ENCODE measurements at regions not wholly inside any gene's neighbourhood (a gene's known extent, or its start where the extent isn't known, plus 50 kb on each side); places are given as distances from the start of the nearest gene placed in this dataset.
A peak's percentile ranks its signal among the peaks of the same experiment; 100 is the strongest.

DNA sequence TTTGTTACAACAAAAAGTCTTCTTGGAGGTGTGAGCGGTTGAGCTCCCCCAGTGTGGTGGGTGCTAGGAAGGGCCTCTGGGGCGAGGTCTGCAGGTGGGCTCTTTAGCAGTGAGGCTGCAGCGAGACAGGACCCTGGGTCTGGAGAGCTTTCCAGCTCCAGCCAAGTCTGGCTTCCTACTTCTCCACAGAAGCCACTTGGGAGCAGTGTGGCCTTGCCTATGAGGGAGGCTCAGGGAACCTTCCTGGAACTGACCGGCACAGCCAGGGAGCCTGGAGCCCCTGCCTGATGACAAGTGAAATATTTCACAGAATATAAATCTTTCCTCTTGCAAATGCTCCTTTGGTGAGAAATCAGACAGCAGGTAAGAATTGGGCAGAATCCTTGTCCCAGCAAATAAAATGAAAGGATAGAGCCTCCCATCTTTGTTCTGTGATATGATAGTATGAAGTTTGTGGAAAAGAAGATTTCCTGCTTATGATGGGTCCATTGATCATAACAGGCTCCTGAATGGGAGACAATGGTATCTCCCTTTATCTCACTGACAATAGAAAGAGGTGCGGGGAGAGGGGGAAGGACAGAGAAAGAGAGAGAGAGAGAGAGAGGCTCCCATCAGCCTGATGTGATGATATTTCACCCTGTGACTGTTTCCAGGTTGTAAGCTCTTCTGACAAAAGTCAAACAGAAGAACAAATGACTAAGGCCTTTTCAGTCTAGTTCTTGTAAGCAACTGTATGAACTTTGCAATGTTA, 289.8 kb upstream of the SPRED2 start:
- Histone ChIP-seq H3K27ac (no peak overlapping the region), H3K4me1 (no peaks in the 10 kb centered on the region), H3K9me3 (peaks cover 0 to 7% of the 10 kb centered on the region in 2 donors), H3K36me3 (no peaks in the 10 kb centered on the region), H3K27me3 (no peaks in the 10 kb centered on the region), H3K4me3 (no peak overlapping the region)
- TF ChIP-seq, protein P1, sequence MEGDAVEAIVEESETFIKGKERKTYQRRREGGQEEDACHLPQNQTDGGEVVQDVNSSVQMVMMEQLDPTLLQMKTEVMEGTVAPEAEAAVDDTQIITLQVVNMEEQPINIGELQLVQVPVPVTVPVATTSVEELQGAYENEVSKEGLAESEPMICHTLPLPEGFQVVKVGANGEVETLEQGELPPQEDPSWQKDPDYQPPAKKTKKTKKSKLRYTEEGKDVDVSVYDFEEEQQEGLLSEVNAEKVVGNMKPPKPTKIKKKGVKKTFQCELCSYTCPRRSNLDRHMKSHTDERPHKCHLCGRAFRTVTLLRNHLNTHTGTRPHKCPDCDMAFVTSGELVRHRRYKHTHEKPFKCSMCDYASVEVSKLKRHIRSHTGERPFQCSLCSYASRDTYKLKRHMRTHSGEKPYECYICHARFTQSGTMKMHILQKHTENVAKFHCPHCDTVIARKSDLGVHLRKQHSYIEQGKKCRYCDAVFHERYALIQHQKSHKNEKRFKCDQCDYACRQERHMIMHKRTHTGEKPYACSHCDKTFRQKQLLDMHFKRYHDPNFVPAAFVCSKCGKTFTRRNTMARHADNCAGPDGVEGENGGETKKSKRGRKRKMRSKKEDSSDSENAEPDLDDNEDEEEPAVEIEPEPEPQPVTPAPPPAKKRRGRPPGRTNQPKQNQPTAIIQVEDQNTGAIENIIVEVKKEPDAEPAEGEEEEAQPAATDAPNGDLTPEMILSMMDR (IDR thresholded peaks at IDR 0.05) = peak in 1 of 2 donors; percentile 59
- no peak for DNase-seq (ENCODE audit: low spot score)

DNA sequence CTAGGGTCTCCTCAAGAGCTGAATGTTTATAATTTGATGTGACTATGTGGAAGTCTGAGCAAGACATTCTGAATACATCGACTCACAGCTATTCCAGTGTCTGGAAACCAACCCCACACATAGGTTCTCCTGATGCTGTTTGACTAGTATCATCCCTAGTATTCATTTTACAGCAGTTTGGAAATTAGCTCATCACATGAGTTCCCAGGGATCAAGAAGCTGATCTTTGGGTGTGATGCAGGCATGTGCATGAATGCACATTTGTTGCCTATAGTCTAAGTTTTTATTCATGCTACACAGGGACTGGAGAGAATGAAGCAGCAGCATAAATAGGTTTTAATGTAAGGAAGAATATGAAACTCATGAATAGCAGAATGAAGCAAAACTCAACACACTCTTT, 284.3 kb upstream of the SPRED2 start:
- no peaks in the 10 kb centered on the region for H3K27me3 ChIP-seq
- TF ChIP-seq, protein P1 (IDR thresholded peaks at IDR 0.05) = no peak
- H3K36me3 ChIP-seq = no peaks in the 10 kb centered on the region
- no peaks in the 10 kb centered on the region for H3K9me3 ChIP-seq
- H3K4me3 ChIP-seq = no peak overlapping the region
- H3K4me1 ChIP-seq = no peaks in the 10 kb centered on the region
- H3K27ac ChIP-seq = no peak overlapping the region
- DNase-seq (ENCODE audit: low spot score) = no peak

DNA sequence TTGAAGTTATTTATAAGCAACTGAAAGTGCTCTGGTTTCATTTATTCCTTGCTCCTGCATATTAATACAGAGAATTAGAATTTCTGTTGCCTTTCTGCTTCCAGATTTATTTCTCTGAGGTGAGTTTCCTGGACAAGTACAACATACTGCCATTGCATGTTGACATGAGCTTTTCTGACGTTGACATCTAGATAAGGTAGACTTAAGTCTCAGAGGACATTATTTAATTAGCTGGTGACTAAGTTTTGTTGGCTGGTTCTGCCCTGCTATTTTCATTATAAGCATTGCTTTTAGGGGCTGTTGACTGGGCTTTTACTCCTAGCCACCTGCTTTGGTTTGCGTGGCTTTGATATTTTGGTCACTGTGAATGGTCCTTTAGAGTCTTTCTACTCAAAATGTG, 282.9 kb upstream of the SPRED2 start:
- H3K36me3 ChIP-seq = no peaks in the 10 kb centered on the region
- no peaks in the 10 kb centered on the region for H3K27me3 ChIP-seq
- DNase-seq (ENCODE audit: low spot score) = no peak
- H3K4me1 ChIP-seq = no peaks in the 10 kb centered on the region
- H3K4me3 ChIP-seq = no peak overlapping the region
- no peak overlapping the region for H3K27ac ChIP-seq
- TF ChIP-seq, protein P1 (IDR thresholded peaks at IDR 0.05) = no peak
- H3K9me3 ChIP-seq = no peaks in the 10 kb centered on the region

DNA sequence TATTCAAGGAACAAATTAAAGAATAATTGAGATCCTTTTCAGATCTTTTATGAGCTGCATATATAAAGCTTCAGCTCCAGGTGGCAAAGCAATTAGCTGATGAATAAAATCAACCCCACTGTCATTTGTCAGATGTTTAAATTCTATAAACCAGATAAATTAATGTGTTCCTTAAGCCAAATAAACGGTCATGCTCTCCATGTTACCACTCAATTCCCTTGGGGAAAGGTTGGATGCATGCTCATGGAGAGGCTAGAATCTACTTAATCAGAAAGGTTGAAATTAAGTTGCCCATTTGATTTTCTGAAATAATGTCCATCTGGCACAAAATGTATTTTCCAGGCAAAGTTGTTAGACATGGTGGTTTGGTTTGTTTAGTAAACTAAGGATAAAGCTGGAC, 282.5 kb upstream of the SPRED2 start:
- Histone ChIP-seq H3K36me3 (no peaks in the 10 kb centered on the region), H3K27ac (no peak overlapping the region), H3K27me3 (no peaks in the 10 kb centered on the region), H3K9me3 (no peaks in the 10 kb centered on the region), H3K4me1 (no peaks in the 10 kb centered on the region), H3K4me3 (no peak overlapping the region)
- DNase-seq (ENCODE audit: low spot score) = no peak
- TF ChIP-seq, protein P1 (IDR thresholded peaks at IDR 0.05) = no peak

DNA sequence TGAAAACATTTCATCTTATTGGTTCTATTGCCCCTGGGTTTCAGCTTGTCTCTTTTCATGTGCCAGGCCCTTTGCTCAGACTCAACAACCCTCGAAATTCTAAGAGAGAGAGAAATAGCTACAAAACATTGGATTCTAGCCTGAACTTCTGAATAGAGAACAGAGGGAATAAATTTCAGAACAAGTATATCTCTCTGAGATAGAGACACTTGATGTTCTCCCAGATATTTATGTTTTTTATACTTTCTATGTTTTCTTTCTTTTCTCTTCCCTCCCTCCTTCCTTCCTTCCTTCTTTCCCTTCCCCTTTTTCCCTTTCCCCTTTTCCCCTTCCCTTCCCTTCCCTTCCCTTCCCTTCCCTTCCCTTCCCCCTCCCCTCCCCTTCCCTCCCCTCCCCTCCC, 279.5 kb upstream of the SPRED2 start:
- TF ChIP-seq, protein P1 (IDR thresholded peaks at IDR 0.05) = no peak
- H3K36me3 ChIP-seq = no peaks in the 10 kb centered on the region
- no peaks in the 10 kb centered on the region for H3K9me3 ChIP-seq
- no peaks in the 10 kb centered on the region for H3K27me3 ChIP-seq
- no peak overlapping the region for H3K4me3 ChIP-seq
- H3K27ac ChIP-seq = no peak overlapping the region
- DNase-seq (ENCODE audit: low spot score) = no peak
- H3K4me1 ChIP-seq = no peaks in the 10 kb centered on the region

DNA sequence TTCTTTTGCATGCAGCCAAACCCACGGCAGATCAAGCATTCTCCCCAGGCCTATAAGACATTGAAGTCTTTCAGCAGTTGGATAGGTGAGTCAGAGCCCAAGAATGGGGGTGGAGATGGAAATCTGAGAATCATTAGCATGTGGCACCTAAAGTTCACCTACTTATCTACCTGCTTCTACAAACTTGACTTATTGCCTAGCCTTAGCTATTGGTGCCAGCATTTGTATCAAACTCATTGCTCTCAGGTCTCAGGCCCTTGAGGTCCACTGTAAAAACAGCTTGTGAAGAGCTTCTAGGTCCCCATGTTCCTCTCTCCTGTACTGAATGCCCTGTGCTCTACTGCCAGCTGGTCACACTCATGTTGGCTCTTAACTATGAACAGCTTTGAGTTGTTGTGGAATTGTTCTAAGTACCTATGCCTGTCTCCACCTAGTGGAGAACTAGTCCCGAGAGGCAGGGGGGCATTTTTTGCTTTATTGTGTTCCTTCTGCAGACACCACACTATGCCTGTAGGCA, 278.4 kb upstream of the SPRED2 start:
- no peak overlapping the region for H3K27ac ChIP-seq
- H3K27me3 ChIP-seq = no peaks in the 10 kb centered on the region
- no peaks in the 10 kb centered on the region for H3K9me3 ChIP-seq
- no peaks in the 10 kb centered on the region for H3K4me1 ChIP-seq
- H3K36me3 ChIP-seq = no peaks in the 10 kb centered on the region
- DNase-seq (ENCODE audit: low spot score) = no peak
- TF ChIP-seq, protein P1 (IDR thresholded peaks at IDR 0.05) = no peak
- H3K4me3 ChIP-seq = no peak overlapping the region

All from right atrium auricular region (tissue), 2 donors.